Stimulated activated CD8-positive, alpha-beta memory T cell treated with anti-CD3 and anti-CD28 coated beads, Interleukin-7, amount 100 ng/mL, for 1 hour (primary cell): ENCODE measurements at regions not wholly inside any gene's neighbourhood (a gene's known extent, or its start where the extent isn't known, plus 50 kb on each side); places are given as distances from the start of the nearest gene placed in this dataset.

Experiments used
- DNase-seq, 2 donors: peaks; one replicate each; pipeline ENCODE4 v3.0.0-alpha.2; 2020; ENCODE audit warnings: low read depth in 2 of 2

- no peak for DNase-seq
Measured at GRCh38 chr18:8944871-8945245, 157.6 kb upstream of the NDUFV2 start.

- no peak for DNase-seq
Measured at GRCh38 chr18:8945514-8945913, 157.0 kb upstream of the NDUFV2 start.

- DNase-seq, result no peak
Measured at GRCh38 chr18:8946066-8946838, 156.2 kb upstream of the NDUFV2 start.

- DNase-seq, result no peak
Measured at GRCh38 chr18:8947566-8947965, 154.9 kb upstream of the NDUFV2 start.

- DNase-seq, result no peak
Measured at GRCh38 chr18:8948011-8948410, 154.5 kb upstream of the NDUFV2 start.

- no peak for DNase-seq
Measured at GRCh38 chr18:8948471-8949149, 153.9 kb upstream of the NDUFV2 start.

GRCh38 chr18:8949206-8949605, 153.3 kb upstream of the NDUFV2 start:
- DNase-seq, result no peak

GRCh38 chr18:8951491-8951890, 151.0 kb upstream of the NDUFV2 start:
- no peak for DNase-seq

GRCh38 chr18:8952174-8952573, 150.3 kb upstream of the NDUFV2 start:
- no peak for DNase-seq

GRCh38 chr18:8952769-8953760, 149.4 kb upstream of the NDUFV2 start:
- no peak for DNase-seq

GRCh38 chr18:8957731-8958130, 144.8 kb upstream of the NDUFV2 start:
- no peak for DNase-seq

GRCh38 chr18:8958660-8959059, 143.8 kb upstream of the NDUFV2 start:
- no peak for DNase-seq

- DNase-seq, result no peak
Measured at GRCh38 chr18:8959551-8960135, 142.9 kb upstream of the NDUFV2 start.

GRCh38 chr18:8960740-8961657, 141.5 kb upstream of the NDUFV2 start:
- no peak for DNase-seq

- DNase-seq, result no peak
Measured at GRCh38 chr18:8962192-8962779, 140.2 kb upstream of the NDUFV2 start.

GRCh38 chr18:8962855-8963635, 139.5 kb upstream of the NDUFV2 start:
- no peak for DNase-seq

- DNase-seq, result no peak
Measured at GRCh38 chr18:8963876-8964275, 138.6 kb upstream of the NDUFV2 start.

- no peak for DNase-seq
Measured at GRCh38 chr18:8965398-8965797, 137.1 kb upstream of the NDUFV2 start.

- DNase-seq, result no peak
Measured at GRCh38 chr18:8966821-8967220, 135.7 kb upstream of the NDUFV2 start.

GRCh38 chr18:8967573-8967972, 134.9 kb upstream of the NDUFV2 start:
- no peak for DNase-seq
